MV-4-11 (cell line): ENCODE measurements at regions not wholly inside any gene's neighbourhood (a gene's known extent, or its start where the extent isn't known, plus 50 kb on each side); places are given as distances from the start of the nearest gene placed in this dataset.

Experiments
- DNase-seq: peaks from one replicate; lab custom pipeline; 2025; lab: John Stamatoyannopoulos, UW

- DNase-seq = no peak
Measured at GRCh38 chr2:60657673-60658072, 98.4 kb upstream of the PAPOLG start.

GRCh38 chr2:60659026-60659425 lies 97.0 kb upstream of the PAPOLG start:
- DNase-seq = no peak

- DNase-seq = peak; percentile 62
Measured at GRCh38 chr2:60661073-60661738, 94.9 kb upstream of the PAPOLG start.

GRCh38 chr2:60662781-60663180 lies 93.3 kb upstream of the PAPOLG start:
- DNase-seq = peak; percentile 18

- no peak for DNase-seq
Measured at GRCh38 chr2:60671966-60672365, 84.1 kb upstream of the PAPOLG start.

- peak; percentile 75 for DNase-seq
Measured at GRCh38 chr2:60674524-60675165, 81.4 kb upstream of the PAPOLG start.

- DNase-seq = no peak
Measured at GRCh38 chr2:60675301-60675700, 80.8 kb upstream of the PAPOLG start.

- peak; percentile 87 for DNase-seq
Measured at GRCh38 chr2:60676706-60677330, 79.2 kb upstream of the PAPOLG start.

GRCh38 chr2:60677356-60677755 lies 78.7 kb upstream of the PAPOLG start:
- DNase-seq = no peak

- no peak for DNase-seq
Measured at GRCh38 chr2:60678551-60678950, 77.5 kb upstream of the PAPOLG start.

- no peak for DNase-seq
Measured at GRCh38 chr2:60679036-60679780, 76.9 kb upstream of the PAPOLG start.

- no peak for DNase-seq
Measured at GRCh38 chr2:60693551-60693950, 62.5 kb upstream of the PAPOLG start.

- no peak for DNase-seq
Measured at GRCh38 chr2:60695793-60696192, 60.3 kb upstream of the PAPOLG start.

- DNase-seq = peak; percentile 90
Measured at GRCh38 chr2:60699617-60700016, 56.5 kb upstream of the PAPOLG start.

GRCh38 chr2:60706021-60706420 lies 50.0 kb upstream of the PAPOLG start:
- no peak for DNase-seq
